Smooth muscle cell (in vitro differentiated cells): ENCODE measurements at regions not wholly inside any gene's neighbourhood (a gene's known extent, or its start where the extent isn't known, plus 50 kb on each side); places are given as distances from the start of the nearest gene placed in this dataset.

Source experiments
- DNase-seq: peaks from one replicate; lab custom pipeline; 2025; ENCODE audit not compliant: unreplicated experiment; lab: John Stamatoyannopoulos, UW
- H2AFZ ChIP-seq: fragments of 200-600 bp; sonication (generic); 2 replicates; pipeline ENCODE4 v1.6.0; 2016; ENCODE audit warnings: antibody characterized with exemption, low read depth, mild to moderate bottlenecking
- H3F3A ChIP-seq: fragments of 200-600 bp; sonication (generic); 2 replicates; pipeline ENCODE4 v1.6.0; 2017; ENCODE audit warnings: antibody characterized with exemption, low read depth
- H3K27ac ChIP-seq: fragments of 200-600 bp; sonication (generic); 2 replicates; pipeline ENCODE4 v1.5.1; 2016; ENCODE audit warnings: low read depth, mild to moderate bottlenecking
- H3K27me3 ChIP-seq: fragments of 200-600 bp; sonication (generic); 2 replicates; pipeline ENCODE4 v1.6.1; 2016; ENCODE audit warnings: low read depth, mild to moderate bottlenecking
- H3K36me3 ChIP-seq: fragments of 200-600 bp; sonication (generic); 2 replicates; pipeline ENCODE4 v1.5.1; 2016; ENCODE audit warnings: low read depth
- H3K4me1 ChIP-seq: fragments of 200-600 bp; sonication (generic); 2 replicates; pipeline ENCODE4 v1.5.1; 2016; ENCODE audit warnings: low read depth
- H3K4me2 ChIP-seq: fragments of 200-600 bp; sonication (generic); 2 replicates; pipeline ENCODE4 v1.6.0; 2016; ENCODE audit warnings: mild to moderate bottlenecking
- H3K4me3 ChIP-seq: fragments of 200-600 bp; sonication (generic); 2 replicates; pipeline ENCODE4 v1.5.1; 2016; ENCODE audit warnings: mild to moderate bottlenecking
- H3K79me2 ChIP-seq: fragments of 200-600 bp; sonication (generic); 2 replicates; pipeline ENCODE4 v1.6.0; 2016; ENCODE audit warnings: low read depth, mild to moderate bottlenecking
- H3K9ac ChIP-seq: fragments of 200-600 bp; sonication (generic); 2 replicates; pipeline ENCODE4 v1.6.0; 2016; ENCODE audit warnings: low read depth
- H3K9me3 ChIP-seq: fragments of 200-600 bp; sonication (generic); replicated peaks from 2 replicates; pipeline ENCODE4 v1.5.1; 2016; ENCODE audit warnings: low read depth
- H4K20me1 ChIP-seq: fragments of 200-600 bp; sonication (generic); 2 replicates; pipeline ENCODE4 v1.6.0; 2016; ENCODE audit warnings: low read depth
- CTCF ChIP-seq: fragments of 200-600 bp; sonication (generic); IDR thresholded peaks from 2 replicates; pipeline ENCODE4 v1.5.1; 2017; ENCODE audit warnings: borderline replicate concordance, mild to moderate bottlenecking, antibody characterized with exemption; ENCODE audit not compliant: insufficient read depth, poor library complexity, severe bottlenecking
- WGBS: methylation state at CpG from one replicate; pipeline ENCODE4 v1.1.7; 2016; ENCODE audit warnings: low lambda C conversion rate; 5-methylcytosine and 5-hydroxymethylcytosine counted together

- Histone ChIP-seq H3F3A (no peaks in the 10 kb centered on the region), H3K79me2 (no peaks in the 10 kb centered on the region), H4K20me1 (no peaks in the 10 kb centered on the region), H2AFZ (no peak overlapping the region), H3K4me1 (no peaks in the 10 kb centered on the region), H3K9ac (no peak overlapping the region), H3K4me2 (no peak overlapping the region), H3K27ac (no peak overlapping the region), H3K9me3 (no peaks in the 10 kb centered on the region), H3K36me3 (no peaks in the 10 kb centered on the region), H3K27me3 (no peaks in the 10 kb centered on the region), H3K4me3 (no peak overlapping the region)
- DNase-seq = no peak
- TF ChIP-seq CTCF = no peak
- 90% methylated on average over 5 of the region's 5 CpGs for WGBS
Measured at GRCh38 chr2:120535081-120535480, 189.1 kb downstream of the INHBB start.

GRCh38 chr2:120536141-120536540 is 190.2 kb downstream of the INHBB start:
- no peak overlapping the region for H3K9ac ChIP-seq
- H3K4me3 ChIP-seq = no peak overlapping the region
- H3K36me3 ChIP-seq = no peaks in the 10 kb centered on the region
- no peaks in the 10 kb centered on the region for H4K20me1 ChIP-seq
- no peaks in the 10 kb centered on the region for H3K4me1 ChIP-seq
- H3K4me2 ChIP-seq = no peak overlapping the region
- no peak overlapping the region for H2AFZ ChIP-seq
- H3K27ac ChIP-seq = no peak overlapping the region
- H3K79me2 ChIP-seq = no peaks in the 10 kb centered on the region
- H3K27me3 ChIP-seq = no peaks in the 10 kb centered on the region
- no peak for TF ChIP-seq CTCF
- H3F3A ChIP-seq = no peaks in the 10 kb centered on the region
- no peak for DNase-seq
- H3K9me3 ChIP-seq = no peaks in the 10 kb centered on the region
- WGBS = 92% methylated on average over 4 of the region's 4 CpGs

- Histone ChIP-seq H3F3A (no peaks in the 10 kb centered on the region), H4K20me1 (no peaks in the 10 kb centered on the region), H3K4me1 (no peaks in the 10 kb centered on the region), H3K27me3 (no peaks in the 10 kb centered on the region), H3K4me2 (no peak overlapping the region), H3K9me3 (no peaks in the 10 kb centered on the region), H3K9ac (no peak overlapping the region), H3K4me3 (no peak overlapping the region), H3K36me3 (no peaks in the 10 kb centered on the region), H3K27ac (no peak overlapping the region), H3K79me2 (no peaks in the 10 kb centered on the region), H2AFZ (peak overlapping the region; percentile 44)
- WGBS = 88% methylated on average over 12 of the region's 12 CpGs
- no peak for TF ChIP-seq CTCF
- DNase-seq = no peak
Measured at GRCh38 chr2:120538691-120539423, 192.9 kb downstream of the INHBB start.

- no peaks in the 10 kb centered on the region for H3K27me3 ChIP-seq
- H3K4me3 ChIP-seq = no peak overlapping the region
- no peak for DNase-seq
- H3K9ac ChIP-seq = no peak overlapping the region
- 56% methylated on average over 15 of the region's 15 CpGs for WGBS
- no peaks in the 10 kb centered on the region for H3K36me3 ChIP-seq
- no peaks in the 10 kb centered on the region for H3K79me2 ChIP-seq
- no peaks in the 10 kb centered on the region for H4K20me1 ChIP-seq
- H3K9me3 ChIP-seq = no peaks in the 10 kb centered on the region
- peak overlapping the region; percentile 25 for H3K4me2 ChIP-seq
- no peak overlapping the region for H3K27ac ChIP-seq
- peak overlapping the region; percentile 44 for H2AFZ ChIP-seq
- H3F3A ChIP-seq = no peaks in the 10 kb centered on the region
- no peak for TF ChIP-seq CTCF
- H3K4me1 ChIP-seq = no peaks in the 10 kb centered on the region
Measured at GRCh38 chr2:120539424-120539936, 193.5 kb downstream of the INHBB start.
